HS-5 (cell line): ENCODE measurements at regions not wholly inside any gene's neighbourhood (a gene's known extent, or its start where the extent isn't known, plus 50 kb on each side); places are given as distances from the start of the nearest gene placed in this dataset.
"Not testable (repeated sequence)": the region's sequence is repeated elsewhere in the genome, so short reads cannot be mapped to it uniquely, and the experiment has no call there.

Source experiments
- DNase-seq: peaks from one replicate; pipeline ENCODE4 v3.0.0-alpha.2; 2012; ENCODE audit warnings: low read depth

GRCh38 chr16:88186889-88187870 is 195.6 kb upstream of the ZNF469 start:
- not testable (repeated sequence) for DNase-seq

GRCh38 chr16:88188171-88188895 is 194.4 kb upstream of the ZNF469 start:
- DNase-seq = not testable (repeated sequence)

GRCh38 chr16:88190592-88191095 is 192.1 kb upstream of the ZNF469 start:
- DNase-seq = not testable (repeated sequence)

GRCh38 chr16:88191168-88191567 is 191.6 kb upstream of the ZNF469 start:
- DNase-seq = not testable (repeated sequence)

DNA sequence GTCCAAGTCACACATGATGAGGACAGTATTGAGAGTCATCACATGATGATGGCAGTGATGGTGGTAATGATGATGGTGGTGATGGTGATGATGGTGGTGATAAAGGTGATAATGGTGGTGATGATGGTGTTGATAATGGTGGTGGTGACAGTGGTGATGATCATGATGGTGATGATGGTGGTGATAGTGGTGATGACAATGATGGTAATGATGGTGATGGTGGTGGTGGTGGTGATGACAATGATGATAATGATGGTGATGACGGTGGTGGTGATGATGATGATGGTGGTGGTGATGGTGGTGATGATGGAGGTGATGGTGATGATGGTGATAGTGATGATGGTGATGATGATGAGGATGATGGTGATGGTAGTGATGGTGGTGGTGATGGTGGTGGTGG is 190.2 kb upstream of the ZNF469 start:
- no peak for DNase-seq

DNA sequence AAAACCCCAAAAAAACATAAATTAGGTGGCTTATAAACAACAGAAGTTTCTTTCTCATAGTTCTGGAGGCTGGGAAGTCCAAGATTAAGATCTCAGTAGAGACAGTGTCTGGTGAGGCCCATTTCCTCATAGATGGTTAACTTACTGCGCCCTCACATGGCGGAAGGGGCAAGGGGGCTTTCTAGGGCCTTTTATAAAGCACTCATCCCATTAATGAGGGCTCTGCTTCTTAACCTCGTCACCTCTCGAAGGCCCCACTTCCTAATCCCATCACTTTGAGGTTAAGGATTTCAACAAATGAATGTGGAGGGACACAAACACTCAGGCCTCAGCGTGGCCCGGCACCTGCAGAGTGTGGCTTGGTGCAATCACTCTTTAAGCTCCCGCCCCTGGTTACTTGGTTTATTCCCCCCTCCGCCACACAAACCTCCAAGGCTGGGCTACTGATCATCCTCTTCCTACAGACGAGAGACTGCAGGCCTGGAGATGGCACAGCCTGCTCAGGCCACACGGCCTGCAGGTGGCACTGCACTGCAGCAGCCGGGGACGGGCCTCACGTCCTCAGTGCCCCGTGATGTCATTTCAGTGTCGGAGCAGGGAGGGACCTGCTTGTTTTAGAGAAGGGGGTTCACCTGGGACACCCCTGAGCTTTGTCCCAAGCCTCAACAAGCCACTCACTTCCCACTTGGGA is 188.9 kb upstream of the ZNF469 start:
- not testable (repeated sequence) for DNase-seq

DNA sequence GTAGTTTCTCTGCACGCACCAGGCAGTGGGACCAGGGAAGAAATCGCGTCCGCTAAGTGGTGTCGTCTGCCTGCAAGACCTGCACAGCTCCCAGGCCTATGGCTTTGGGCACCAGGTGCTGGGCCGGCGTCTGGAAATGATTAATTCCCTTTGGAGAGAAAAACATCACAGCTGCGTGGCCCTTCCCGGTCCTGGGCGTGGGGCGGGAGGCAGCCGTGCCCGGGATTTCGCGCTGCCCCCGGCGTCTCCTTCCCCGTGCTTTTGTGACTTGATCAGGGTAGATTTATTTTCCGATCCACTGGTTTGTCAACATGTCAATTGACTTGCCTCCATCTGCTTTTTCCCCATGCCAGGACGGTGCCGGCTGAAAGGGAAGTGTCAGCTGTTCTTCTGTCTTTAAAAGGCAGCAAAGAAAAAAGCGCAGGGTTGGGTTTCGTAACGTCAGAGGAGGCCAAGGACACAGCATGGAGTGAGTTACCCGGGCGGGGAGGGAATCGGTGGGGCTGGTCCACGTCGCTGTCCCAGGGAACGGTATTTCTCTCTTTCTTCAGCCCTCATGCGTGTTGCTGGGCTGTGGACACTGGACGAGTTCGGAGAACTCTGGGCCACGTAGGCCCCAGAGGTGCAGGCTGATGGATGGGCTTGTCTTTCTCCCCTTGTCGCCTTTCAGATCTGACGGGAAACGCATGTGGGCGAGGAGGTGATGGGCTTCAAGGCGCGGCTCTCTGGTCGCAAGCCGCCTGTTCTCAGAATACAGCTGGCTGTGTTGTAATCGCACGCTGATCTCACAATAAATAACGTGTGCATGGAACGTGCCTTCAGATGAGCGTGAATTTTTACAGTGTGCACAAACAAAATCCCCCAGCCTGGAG is 188.1 kb upstream of the ZNF469 start:
- DNase-seq = no peak

DNA sequence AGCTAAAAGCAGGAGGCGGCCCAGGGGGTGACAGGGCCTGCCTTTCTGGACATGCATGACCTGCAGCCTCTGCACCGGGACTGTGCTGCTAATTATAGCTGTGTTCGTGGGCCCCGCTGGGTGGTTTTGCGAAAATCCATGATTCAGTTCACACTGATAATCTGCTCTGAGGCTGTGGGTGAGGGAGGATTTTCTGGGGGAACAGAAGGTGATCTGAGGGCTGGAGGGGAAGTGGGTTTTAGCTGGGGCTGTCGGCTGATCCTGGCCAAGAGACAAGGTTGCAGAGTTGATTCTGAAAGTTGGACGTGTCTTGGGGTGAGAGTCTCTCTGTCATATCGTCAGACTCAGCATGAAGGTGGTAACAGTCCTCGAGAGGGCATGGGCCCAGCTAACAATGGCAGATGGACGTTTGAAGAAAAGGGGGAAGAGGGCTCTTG is 187.5 kb upstream of the ZNF469 start:
- no peak for DNase-seq

DNA sequence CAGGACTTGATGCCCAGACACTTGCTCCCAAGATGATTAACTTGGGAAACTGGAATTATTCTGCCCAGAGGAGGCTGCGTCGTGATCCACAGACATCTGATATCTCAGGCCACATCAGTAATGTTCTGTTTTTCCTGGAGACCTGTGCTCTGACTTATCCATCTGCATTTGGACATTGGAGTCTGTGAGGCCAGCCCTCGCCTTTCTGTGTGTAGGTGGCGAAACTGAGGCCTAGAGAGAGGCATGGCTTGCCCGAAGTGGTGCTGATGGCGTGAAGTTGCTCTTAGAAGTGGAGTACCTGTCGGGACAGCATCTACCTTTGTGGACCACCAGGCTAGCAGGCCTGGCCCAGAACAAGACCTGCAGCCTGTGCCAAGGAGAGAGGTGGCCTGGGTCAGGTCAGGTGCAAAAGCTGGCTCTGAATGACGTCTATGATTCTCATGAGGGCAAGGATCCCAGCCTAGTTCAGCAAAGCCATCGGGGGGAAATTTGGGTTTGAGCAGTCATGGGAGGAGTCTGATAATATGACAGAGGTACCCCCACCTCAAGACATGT is 186.8 kb upstream of the ZNF469 start:
- no peak for DNase-seq

DNA sequence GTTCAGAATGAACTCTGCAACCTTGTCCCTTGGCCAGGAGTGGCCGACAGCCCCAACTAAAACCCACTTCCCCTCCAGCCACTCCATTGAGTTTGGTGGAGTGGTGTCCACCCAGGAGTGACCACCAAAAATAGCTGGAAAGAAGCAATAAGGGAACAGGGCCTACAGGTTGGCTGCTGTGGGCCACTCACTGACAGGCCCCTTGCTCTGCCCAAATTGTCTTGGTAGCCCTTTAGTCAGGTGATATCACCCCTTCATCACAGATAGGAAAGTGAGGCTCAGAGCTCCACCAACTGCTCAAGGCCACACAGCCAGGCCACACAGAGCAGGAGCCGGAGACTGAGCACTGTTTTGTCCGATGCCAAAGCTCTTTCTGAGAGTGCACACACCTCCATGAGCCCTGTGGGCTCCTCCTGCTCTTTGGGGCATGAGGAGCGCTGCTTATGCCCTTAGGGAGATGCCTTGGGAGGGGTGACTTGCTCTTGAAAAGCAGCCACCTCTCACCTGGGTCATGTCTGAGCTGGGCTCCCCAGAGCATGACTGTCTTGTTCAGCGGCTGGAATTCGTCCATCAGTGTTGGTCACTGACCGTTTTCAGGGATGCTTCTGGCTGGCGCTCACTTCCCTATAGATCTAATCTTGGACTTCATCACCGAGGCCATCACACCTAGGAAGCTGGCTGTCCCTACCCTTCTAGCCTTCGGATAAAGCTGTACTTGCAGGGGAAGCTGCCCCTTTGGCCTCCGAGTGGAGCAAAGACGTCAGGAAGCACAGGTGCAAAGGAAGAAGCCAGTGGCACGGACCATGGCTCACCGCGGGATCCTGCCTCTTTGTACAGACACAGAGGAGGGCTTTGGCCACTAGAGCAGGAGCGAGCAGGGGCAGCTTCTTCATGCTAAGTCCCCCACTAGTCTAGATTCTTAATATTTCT is 186.0 kb upstream of the ZNF469 start:
- no peak for DNase-seq

DNA sequence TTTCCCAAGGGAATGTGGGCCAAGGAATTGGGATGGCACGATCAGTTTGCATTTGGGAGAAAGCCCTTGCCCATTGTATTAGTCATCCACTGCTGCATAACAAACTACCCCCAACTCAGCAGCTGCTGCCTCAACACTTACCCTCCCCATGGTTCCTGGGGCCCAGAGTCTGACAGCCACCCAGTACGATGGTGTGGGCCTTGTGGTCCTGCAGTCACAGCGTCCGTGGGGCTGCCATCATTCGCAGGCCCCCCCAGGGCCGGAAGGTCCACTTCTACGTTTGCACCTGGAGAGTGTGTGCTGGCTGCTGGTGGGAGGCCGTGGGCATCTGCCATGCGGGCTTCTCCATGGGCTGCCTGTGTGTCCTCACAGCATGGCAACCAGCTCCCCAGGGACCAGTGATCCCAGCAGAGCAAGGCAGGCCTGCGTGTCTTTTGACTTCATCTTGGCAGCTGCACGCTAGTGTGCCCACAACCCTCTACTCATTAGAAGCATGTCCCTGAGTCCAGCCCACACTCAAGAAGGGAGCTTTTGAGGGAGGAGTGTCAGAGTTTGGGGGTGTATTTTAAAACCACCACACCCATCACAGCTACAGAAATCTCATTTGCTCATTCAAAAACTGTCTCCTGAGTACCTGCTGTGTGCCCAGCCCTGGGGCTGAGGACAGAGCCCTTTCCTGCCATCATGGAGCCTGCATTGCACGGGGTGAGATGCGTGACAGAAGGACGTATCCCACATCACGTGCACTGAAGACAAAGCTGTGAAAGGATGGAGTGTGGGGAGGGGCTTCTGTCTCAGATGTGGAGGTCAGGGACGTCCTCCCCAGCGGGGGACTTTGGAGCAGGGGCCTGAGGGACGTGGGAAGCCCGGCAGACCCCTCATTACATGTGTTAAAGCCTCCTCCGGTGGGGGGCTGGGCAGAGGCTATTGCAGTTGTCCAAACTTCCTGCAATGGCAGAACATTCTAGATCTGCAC is 185.0 kb upstream of the ZNF469 start:
- no peak for DNase-seq

- DNase-seq = not testable (repeated sequence)
These were observed 184.1 kb upstream of the ZNF469 start for GRCh38 chr16:88198457-88199295.

DNA sequence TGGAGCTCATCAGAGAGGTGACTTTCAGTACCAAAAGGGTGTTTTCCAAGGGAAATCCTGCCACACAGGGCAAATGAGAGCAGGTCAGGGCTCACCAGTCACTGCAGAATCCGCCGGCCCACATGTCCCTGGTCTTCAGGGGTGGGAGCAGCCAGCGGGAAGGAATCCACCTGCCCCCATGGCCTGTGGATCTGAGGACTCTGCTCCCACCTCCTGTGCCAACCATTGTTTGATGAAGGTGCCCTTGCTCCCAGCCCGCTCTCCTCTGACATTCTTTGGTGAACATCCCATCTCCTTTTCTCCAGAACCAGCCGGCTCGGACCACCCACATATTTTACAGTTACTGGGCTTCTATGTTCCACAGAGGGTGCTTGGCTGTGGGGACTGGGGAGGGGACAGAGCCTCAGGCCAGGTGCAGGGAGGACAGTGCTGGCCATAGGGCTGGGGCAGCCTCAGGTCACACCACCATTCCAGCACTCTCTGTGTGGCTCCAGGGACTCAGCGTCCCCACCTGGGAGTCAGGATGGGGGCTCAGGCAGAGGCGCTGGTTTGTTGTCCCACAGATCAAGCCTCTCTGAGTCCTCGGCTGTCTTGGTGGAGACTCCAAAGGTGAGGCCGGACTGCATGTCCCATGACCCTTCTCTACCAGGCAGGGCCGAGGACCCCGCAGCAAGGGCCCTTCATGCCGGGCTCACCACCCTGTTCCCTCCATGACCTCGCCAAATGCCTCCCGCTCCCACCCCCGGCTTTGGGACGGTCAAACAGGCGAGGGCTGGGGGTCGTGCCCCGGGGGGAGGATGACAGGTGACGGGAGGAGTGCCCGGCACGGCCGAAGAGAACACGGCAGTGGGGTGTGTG is 183.2 kb upstream of the ZNF469 start:
- DNase-seq = not testable (repeated sequence)

DNA sequence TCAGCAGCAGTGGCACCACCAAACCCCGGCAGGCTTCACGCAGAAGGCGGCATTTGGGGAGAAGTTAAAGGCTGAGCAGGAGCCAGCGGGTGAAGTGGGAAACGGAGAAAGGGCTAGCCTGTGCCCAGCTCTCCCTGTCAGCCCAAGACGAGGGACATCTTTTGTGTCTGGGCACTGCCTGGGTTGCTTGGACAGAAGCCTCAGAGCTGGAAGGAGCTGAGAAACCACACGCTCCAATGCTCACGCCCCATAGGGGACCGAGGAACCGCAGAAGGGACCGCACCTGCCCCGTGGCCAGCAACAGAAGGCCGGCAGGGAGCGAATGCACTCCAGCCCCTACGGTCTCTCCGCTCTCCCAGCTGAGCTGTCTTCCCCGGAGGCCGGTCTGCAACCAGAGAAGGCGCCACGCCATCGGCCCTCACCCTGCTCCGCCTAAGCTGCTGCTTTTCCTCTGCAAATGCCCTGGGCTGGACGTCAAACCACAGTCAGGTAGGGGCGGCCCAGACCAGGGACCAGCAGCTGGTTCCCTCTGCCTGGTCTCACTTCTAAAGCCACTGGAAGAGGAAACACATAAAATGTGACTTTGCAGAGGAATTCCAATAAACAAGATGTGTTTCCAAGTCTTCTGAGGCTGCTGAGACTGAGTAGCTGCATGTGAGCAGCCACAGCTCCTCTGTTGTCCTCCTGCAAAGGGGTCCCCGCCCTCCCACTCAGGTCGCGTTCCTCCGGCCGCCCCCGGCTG is 182.4 kb upstream of the ZNF469 start:
- not testable (repeated sequence) for DNase-seq

DNA sequence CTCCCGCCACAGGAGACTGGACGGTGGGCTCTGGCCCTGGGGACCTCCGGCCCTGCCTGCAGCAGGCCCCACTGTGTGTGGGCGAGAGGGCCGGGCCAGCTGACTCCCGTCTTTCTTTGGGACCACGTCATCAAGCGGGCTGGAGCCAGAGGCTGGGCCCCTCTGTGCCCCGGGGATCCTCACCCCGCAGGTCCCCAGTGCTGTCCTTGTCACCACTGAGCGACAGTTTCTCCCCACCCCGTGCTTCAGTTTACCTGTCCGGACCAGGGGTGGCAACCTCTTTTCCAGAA is 181.9 kb upstream of the ZNF469 start:
- no peak for DNase-seq

DNA sequence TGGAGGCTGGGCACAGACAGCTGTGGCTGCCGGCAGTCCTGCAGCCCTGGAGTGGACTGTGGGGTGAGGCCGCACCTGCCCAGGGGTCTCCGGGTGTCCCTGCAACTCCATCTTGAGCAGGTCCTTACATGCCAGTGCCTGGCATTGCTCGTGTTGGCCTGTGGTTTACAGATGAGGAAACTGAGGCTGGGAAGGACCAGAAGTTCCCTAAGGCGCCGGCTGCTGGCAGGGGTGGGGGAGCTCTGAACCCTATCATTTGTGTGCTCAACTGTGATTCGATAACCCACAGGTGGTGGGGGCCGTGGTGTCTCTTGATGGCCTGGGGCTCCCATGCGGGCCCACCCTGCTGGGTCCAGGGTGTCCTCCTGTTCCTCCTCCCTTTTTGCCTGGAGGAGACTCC is 181.1 kb upstream of the ZNF469 start:
- DNase-seq = not testable (repeated sequence)
